Mammary epithelial cell (primary cell): ENCODE measurements at regions not wholly inside any gene's neighbourhood (a gene's known extent, or its start where the extent isn't known, plus 50 kb on each side); places are given as distances from the start of the nearest gene placed in this dataset.

ENCODE experiments used
- EZH2 ChIP-seq: IDR thresholded peaks from 2 replicates; pipeline ENCODE4 v1.6.1; 2012; ENCODE audit warnings: low read length, inconsistent platforms, borderline replicate concordance
- TF ChIP-seq, protein P1 (sequence below), 2 donors: IDR thresholded peaks in 1 of 2; conservative IDR thresholded peaks in 1 of 2; 2 replicates each; pipeline ENCODE4 v1.5.1; 2011 to 2012; ENCODE audit warnings: inconsistent platforms in 2 of 2, low read length in 2 of 2, mild to moderate bottlenecking in 2 of 2, control low read depth in 1 of 2, low read depth in 1 of 2; ENCODE audit not compliant: insufficient read depth in 1 of 2; ENCODE audit errors: extremely low read depth in 1 of 2

DNA sequence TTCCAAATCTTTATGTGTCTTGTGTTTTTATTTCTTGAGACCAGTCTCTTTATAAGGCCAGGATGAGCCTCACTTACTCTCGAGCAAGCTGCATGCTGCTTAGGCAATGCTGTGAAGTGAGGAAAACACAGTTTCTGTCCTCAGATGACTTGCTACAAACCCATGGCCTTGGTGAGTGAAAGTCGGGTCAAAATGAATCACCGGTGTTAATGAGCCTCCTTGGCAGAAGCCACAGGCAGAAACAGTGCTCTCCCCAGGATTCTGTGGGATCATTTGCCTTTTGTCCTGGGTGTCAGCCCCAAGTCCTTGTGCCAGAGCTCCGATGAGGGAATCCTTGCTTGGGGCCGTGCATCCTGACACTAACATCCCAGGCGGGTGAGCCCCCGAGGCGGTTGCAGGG lies 482.5 kb downstream of the QKI start:
- TF ChIP-seq, protein P1, sequence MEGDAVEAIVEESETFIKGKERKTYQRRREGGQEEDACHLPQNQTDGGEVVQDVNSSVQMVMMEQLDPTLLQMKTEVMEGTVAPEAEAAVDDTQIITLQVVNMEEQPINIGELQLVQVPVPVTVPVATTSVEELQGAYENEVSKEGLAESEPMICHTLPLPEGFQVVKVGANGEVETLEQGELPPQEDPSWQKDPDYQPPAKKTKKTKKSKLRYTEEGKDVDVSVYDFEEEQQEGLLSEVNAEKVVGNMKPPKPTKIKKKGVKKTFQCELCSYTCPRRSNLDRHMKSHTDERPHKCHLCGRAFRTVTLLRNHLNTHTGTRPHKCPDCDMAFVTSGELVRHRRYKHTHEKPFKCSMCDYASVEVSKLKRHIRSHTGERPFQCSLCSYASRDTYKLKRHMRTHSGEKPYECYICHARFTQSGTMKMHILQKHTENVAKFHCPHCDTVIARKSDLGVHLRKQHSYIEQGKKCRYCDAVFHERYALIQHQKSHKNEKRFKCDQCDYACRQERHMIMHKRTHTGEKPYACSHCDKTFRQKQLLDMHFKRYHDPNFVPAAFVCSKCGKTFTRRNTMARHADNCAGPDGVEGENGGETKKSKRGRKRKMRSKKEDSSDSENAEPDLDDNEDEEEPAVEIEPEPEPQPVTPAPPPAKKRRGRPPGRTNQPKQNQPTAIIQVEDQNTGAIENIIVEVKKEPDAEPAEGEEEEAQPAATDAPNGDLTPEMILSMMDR (conservative IDR thresholded peaks at IDR 0.05 in 1 of 2, IDR thresholded peaks at IDR 0.05 in 1 of 2; ENCODE audit: extremely low read depth in 1 of 2, insufficient read depth in 1 of 2, low read depth in 1 of 2, low read length in 2 of 2) = no peak
- no peak for TF ChIP-seq EZH2
